Naive B cell (primary cell): ENCODE measurements at regions not wholly inside any gene's neighbourhood (a gene's known extent, or its start where the extent isn't known, plus 50 kb on each side); places are given as distances from the start of the nearest gene placed in this dataset.
"Not testable (repeated sequence)": the region's sequence is repeated elsewhere in the genome, so short reads cannot be mapped to it uniquely, and the experiment has no call there.

Source experiments
- ATAC-seq, 2 donors: fragments of 150-1000 bp; cut with Tn5 transposase; 2 replicates each; pipeline ENCODE4 v1.10.0; 2021; ENCODE audit warnings: low read depth in 2 of 2, mild to moderate bottlenecking in 2 of 2, moderate library complexity in 2 of 2
- DNase-seq: peaks from one replicate; pipeline ENCODE4 v3.0.0; 2022
- H3K27ac Mint-ChIP-seq, 6 donors: one replicate each; pipeline ENCODE4 v1.8.0; 2020 to 2022; ENCODE audit warnings: mild to moderate bottlenecking in 6 of 6, mixed read lengths in 6 of 6, moderate library complexity in 5 of 6, inconsistent platforms in 2 of 6
- H3K27me3 Mint-ChIP-seq, 3 donors: one replicate each; pipeline ENCODE4 v1.8.0; 2021 to 2022; ENCODE audit warnings: mixed read lengths in 3 of 3, mild to moderate bottlenecking in 1 of 3
- H3K36me3 Mint-ChIP-seq, 2 donors: one replicate each; pipeline ENCODE4 v1.8.0; 2020 to 2022; ENCODE audit warnings: mixed read lengths in 2 of 2, inconsistent platforms in 1 of 2, mild to moderate bottlenecking in 1 of 2
- H3K4me1 Mint-ChIP-seq, 3 donors: one replicate each; pipeline ENCODE4 v1.8.0; 2020 to 2022; ENCODE audit warnings: mixed read lengths in 3 of 3, inconsistent platforms in 1 of 3, mild to moderate bottlenecking in 1 of 3, moderate library complexity in 1 of 3
- H3K4me3 Mint-ChIP-seq, 8 donors: one replicate each; pipeline ENCODE4 v1.8.0; 2020 to 2022; ENCODE audit warnings: mild to moderate bottlenecking in 8 of 8, mixed read lengths in 8 of 8, moderate library complexity in 8 of 8, inconsistent platforms in 2 of 8
- H3K9me3 Mint-ChIP-seq, 7 donors: one replicate each; pipeline ENCODE4 v1.8.0; 2020 to 2022; ENCODE audit warnings: mixed read lengths in 7 of 7, mild to moderate bottlenecking in 5 of 7, inconsistent platforms in 2 of 7, moderate library complexity in 1 of 7

GRCh38 chr3:27641888-27642601 lies 80.1 kb downstream of the EOMES start:
- H3K27me3 Mint-ChIP-seq = no peaks in the 10 kb centered on the region
- peaks cover 6% of the 10 kb centered on the region in 3 donors for H3K4me1 Mint-ChIP-seq
- peaks cover 0 to 4% of the 10 kb centered on the region in 2 donors for H3K36me3 Mint-ChIP-seq

GRCh38 chr3:27641271-27641800 lies 80.8 kb downstream of the EOMES start:
- DNase-seq = no peak
- H3K27ac Mint-ChIP-seq = no peak overlapping the region

More at GRCh38 chr3:27641888-27642601, 80.1 kb downstream of the EOMES start:
- DNase-seq (no peak), ATAC-seq (no peak)
- Mint-ChIP-seq H3K4me3 (no peak overlapping the region), H3K9me3 (no peaks in the 10 kb centered on the region), H3K27ac (no peak overlapping the region)

GRCh38 chr3:27639271-27639670 lies 82.9 kb downstream of the EOMES start:
- DNase-seq = no peak
- peaks cover 6% of the 10 kb centered on the region in 3 donors for H3K4me1 Mint-ChIP-seq
- H3K27me3 Mint-ChIP-seq = no peaks in the 10 kb centered on the region
- no peaks in the 10 kb centered on the region for H3K9me3 Mint-ChIP-seq
- H3K36me3 Mint-ChIP-seq = peaks cover 0 to 4% of the 10 kb centered on the region in 2 donors
- H3K4me3 Mint-ChIP-seq = no peak overlapping the region
- peak overlapping the region in 2 of 6 donors; percentile 1 to 19 for H3K27ac Mint-ChIP-seq
- ATAC-seq = peak; percentile 55 to 62

More at GRCh38 chr3:27641271-27641800, 80.8 kb downstream of the EOMES start:
- Mint-ChIP-seq H3K36me3 (peaks cover 0 to 4% of the 10 kb centered on the region in 2 donors), H3K9me3 (no peaks in the 10 kb centered on the region), H3K4me3 (no peak overlapping the region), H3K4me1 (peaks cover 6% of the 10 kb centered on the region in 3 donors), H3K27me3 (no peaks in the 10 kb centered on the region)
- ATAC-seq = no peak

- DNase-seq = no peak
- peaks cover 6 to 8% (median 6%) of the 10 kb centered on the region in 3 donors for H3K4me1 Mint-ChIP-seq
- H3K36me3 Mint-ChIP-seq = peaks cover 0 to 4% of the 10 kb centered on the region in 2 donors
- H3K27me3 Mint-ChIP-seq = no peaks in the 10 kb centered on the region
- peak overlapping the region in 1 of 6 donors; percentile 57 for H3K27ac Mint-ChIP-seq
- no peak for ATAC-seq
- H3K4me3 Mint-ChIP-seq = peak overlapping the region in 1 of 8 donors; percentile 29
- no peaks in the 10 kb centered on the region for H3K9me3 Mint-ChIP-seq
These were observed 83.5 kb downstream of the EOMES start for GRCh38 chr3:27638594-27638993.

- ATAC-seq (no peak), DNase-seq (no peak)
- Mint-ChIP-seq H3K27me3 (peaks cover 0 to 6% (median 0%) of the 10 kb centered on the region in 3 donors), H3K27ac (no peak overlapping the region), H3K4me3 (no peak overlapping the region), H3K36me3 (peaks cover 0 to 4% of the 10 kb centered on the region in 2 donors), H3K4me1 (peaks cover 13 to 16% (median 15%) of the 10 kb centered on the region in 3 donors), H3K9me3 (no peaks in the 10 kb centered on the region)
These were observed 84.7 kb downstream of the EOMES start for GRCh38 chr3:27637346-27637995.

GRCh38 chr3:27635006-27635405 lies 87.1 kb downstream of the EOMES start:
- not testable (repeated sequence) for H3K4me3 Mint-ChIP-seq

GRCh38 chr3:27633224-27633545 lies 88.9 kb downstream of the EOMES start:
- Mint-ChIP-seq H3K4me1 (peaks cover 9 to 11% (median 10%) of the 10 kb centered on the region in 3 donors), H3K9me3 (no peaks in the 10 kb centered on the region), H3K27ac (peak overlapping the region in 5 of 6 donors; percentile 28 to 93 (median 64)), H3K4me3 (peak overlapping the region; percentile 87 to 98 (median 94)), H3K27me3 (peaks cover 0 to 6% (median 0%) of the 10 kb centered on the region in 3 donors), H3K36me3 (no peaks in the 10 kb centered on the region)
- ATAC-seq (peak; percentile 24), DNase-seq (no peak)

More at GRCh38 chr3:27635006-27635405, 87.1 kb downstream of the EOMES start:
- peaks cover 15 to 16% (median 16%) of the 10 kb centered on the region in 3 donors for H3K4me1 Mint-ChIP-seq
- not testable (repeated sequence) for H3K27ac Mint-ChIP-seq, DNase-seq, ATAC-seq, H3K36me3 Mint-ChIP-seq, H3K27me3 Mint-ChIP-seq, H3K9me3 Mint-ChIP-seq

GRCh38 chr3:27632431-27633223 lies 89.5 kb downstream of the EOMES start:
- Mint-ChIP-seq H3K4me3 (peak overlapping the region; percentile 87 to 98 (median 94)), H3K9me3 (no peaks in the 10 kb centered on the region), H3K4me1 (peaks cover 9 to 14% (median 10%) of the 10 kb centered on the region in 3 donors), H3K27me3 (peaks cover 0 to 6% (median 0%) of the 10 kb centered on the region in 3 donors), H3K27ac (peak overlapping the region in 5 of 6 donors; percentile 68 to 93 (median 79)), H3K36me3 (no peaks in the 10 kb centered on the region)
- peak; percentile 36 for DNase-seq
- peak; percentile 78 to 91 for ATAC-seq

GRCh38 chr3:27630885-27631284 lies 91.2 kb downstream of the EOMES start:
- no peaks in the 10 kb centered on the region for H3K36me3 Mint-ChIP-seq
- H3K4me1 Mint-ChIP-seq = peaks cover 9 to 14% (median 10%) of the 10 kb centered on the region in 3 donors
- H3K27me3 Mint-ChIP-seq = peaks cover 0 to 6% (median 0%) of the 10 kb centered on the region in 3 donors
- no peak for DNase-seq
- H3K27ac Mint-ChIP-seq = no peak overlapping the region
- H3K9me3 Mint-ChIP-seq = no peaks in the 10 kb centered on the region
- H3K4me3 Mint-ChIP-seq = peak overlapping the region in 2 of 8 donors; percentile 1 to 10
- no peak for ATAC-seq

- H3K27ac Mint-ChIP-seq = no peak overlapping the region
- H3K27me3 Mint-ChIP-seq = peaks cover 0 to 6% (median 0%) of the 10 kb centered on the region in 3 donors
- H3K4me3 Mint-ChIP-seq = peak overlapping the region in 1 of 8 donors; percentile 36
- H3K4me1 Mint-ChIP-seq = peaks cover 9 to 14% (median 10%) of the 10 kb centered on the region in 3 donors
- H3K36me3 Mint-ChIP-seq = no peaks in the 10 kb centered on the region
- ATAC-seq = no peak
- no peak for DNase-seq
- H3K9me3 Mint-ChIP-seq = no peaks in the 10 kb centered on the region
These were observed 92.8 kb downstream of the EOMES start for GRCh38 chr3:27629366-27629765.

GRCh38 chr3:27628026-27628750 lies 93.9 kb downstream of the EOMES start:
- Mint-ChIP-seq H3K4me1 (peaks cover 5 to 7% (median 7%) of the 10 kb centered on the region in 3 donors), H3K27ac (peak overlapping the region in 1 of 6 donors; percentile 55), H3K27me3 (peaks cover 0 to 3% (median 0%) of the 10 kb centered on the region in 3 donors), H3K9me3 (no peaks in the 10 kb centered on the region), H3K36me3 (no peaks in the 10 kb centered on the region), H3K4me3 (no peak overlapping the region)
- ATAC-seq (no peak), DNase-seq (no peak)

GRCh38 chr3:27626596-27627118 lies 95.5 kb downstream of the EOMES start:
- ATAC-seq = no peak
- peak overlapping the region in 2 of 6 donors; percentile 66 to 76 for H3K27ac Mint-ChIP-seq
- no peaks in the 10 kb centered on the region for H3K9me3 Mint-ChIP-seq
- no peaks in the 10 kb centered on the region for H3K36me3 Mint-ChIP-seq
- no peaks in the 10 kb centered on the region for H3K27me3 Mint-ChIP-seq
- peak overlapping the region in 2 of 8 donors; percentile 42 to 58 for H3K4me3 Mint-ChIP-seq
- H3K4me1 Mint-ChIP-seq = peaks cover 0 to 4% (median 0%) of the 10 kb centered on the region in 3 donors
- DNase-seq = no peak
